OCI-LY3 (cell line): ENCODE measurements at regions not wholly inside any gene's neighbourhood (a gene's known extent, or its start where the extent isn't known, plus 50 kb on each side); places are given as distances from the start of the nearest gene placed in this dataset.
A peak's percentile ranks its signal among the peaks of the same experiment; 100 is the strongest.

Experiments
- H2AFZ ChIP-seq: fragments of 200-600, 300-600 bp; shearing (Covaris generic); 2 replicates; pipeline ENCODE4 v1.6.0; 2014; ENCODE audit warnings: antibody characterized with exemption, low read depth, low read length
- H3K27ac ChIP-seq: fragments of 200-600, 300-600 bp; sonication (generic); 2 replicates; pipeline ENCODE4 v1.5.1; 2014; ENCODE audit warnings: mild to moderate bottlenecking, low read length, moderate library complexity, mixed read lengths
- H3K27me3 ChIP-seq: fragments of 200-600, 300-600 bp; sonication (generic); 2 replicates; pipeline ENCODE4 v1.6.1; 2014; ENCODE audit warnings: low read depth, low read length, mixed read lengths
- H3K36me3 ChIP-seq: fragments of 200-600, 300-600 bp; sonication (generic); replicated peaks from 2 replicates; pipeline ENCODE3; 2014; ENCODE audit warnings: low read depth, low read length, mixed read lengths
- H3K4me1 ChIP-seq: fragments of 300-600, 200-600 bp; sonication (generic); 2 replicates; pipeline ENCODE4 v1.6.1; 2014; ENCODE audit warnings: low read length, mixed read lengths
- H3K4me2 ChIP-seq: fragments of 200-600, 300-600 bp; sonication (generic); 2 replicates; pipeline ENCODE4 v1.6.1; 2014; ENCODE audit warnings: low read length, mixed read lengths
- H3K4me3 ChIP-seq: fragments of 300-600, 200-600 bp; sonication (generic); 2 replicates; pipeline ENCODE4 v1.5.1; 2014; ENCODE audit warnings: antibody characterized with exemption, mild to moderate bottlenecking, low read length, moderate library complexity
- H3K79me2 ChIP-seq: fragments of 300-600, 200-600 bp; shearing (Covaris generic); 2 replicates; pipeline ENCODE4 v1.6.1; 2014; ENCODE audit warnings: mild to moderate bottlenecking, low read length, mixed read lengths
- H3K9ac ChIP-seq: fragments of 300-600, 200-600 bp; shearing (Covaris generic); 2 replicates; pipeline ENCODE4 v1.6.0; 2014; ENCODE audit warnings: mild to moderate bottlenecking, low read length, moderate library complexity
- H3K9me3 ChIP-seq: fragments of 200-600, 300-600 bp; shearing (Covaris generic); 2 replicates; pipeline ENCODE4 v1.6.1; 2014; ENCODE audit warnings: low read length, mixed read lengths; ENCODE audit not compliant: insufficient read depth
- H4K20me1 ChIP-seq: fragments of 200-600, 300-600 bp; sonication (generic); 2 replicates; pipeline ENCODE4 v1.6.1; 2016; ENCODE audit warnings: low read length, mixed read lengths; ENCODE audit not compliant: insufficient read depth
- EZH2phosphoT487 ChIP-seq: fragments of 200-600 bp; shearing (Covaris generic); IDR thresholded peaks from 2 replicates; pipeline ENCODE4 v1.6.1; 2018; ENCODE audit warnings: antibody characterized with exemption, mixed run types, low read depth
- TF ChIP-seq, protein P1 (sequence below): fragments of 200-600, 300-600 bp; sonication (generic); IDR thresholded peaks from 2 replicates; pipeline ENCODE4 v1.5.1; 2014; ENCODE audit warnings: antibody characterized with exemption, low read length, low read depth

DNA sequence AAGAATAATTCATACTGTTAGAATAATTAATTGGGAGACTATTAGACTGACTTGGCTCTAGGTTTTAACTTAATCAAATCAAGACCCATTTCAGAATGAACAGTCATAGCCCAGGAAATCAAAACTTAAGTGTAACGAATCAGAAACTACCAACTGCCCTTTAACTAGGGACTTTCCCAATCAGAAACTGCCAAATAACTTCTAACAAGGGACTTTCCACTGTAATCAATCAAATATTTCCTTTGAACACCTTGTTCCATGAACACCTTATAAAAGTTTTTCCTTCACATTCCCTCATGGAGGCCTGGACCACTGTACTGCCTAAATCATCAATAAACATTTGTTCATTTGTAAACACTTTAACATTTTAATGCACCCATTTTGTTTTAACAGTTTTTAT lies 1054.7 kb upstream of the TMPRSS15 start:
- Histone ChIP-seq H3K9ac (no peak overlapping the region), H3K79me2 (no peaks in the 10 kb centered on the region)

DNA sequence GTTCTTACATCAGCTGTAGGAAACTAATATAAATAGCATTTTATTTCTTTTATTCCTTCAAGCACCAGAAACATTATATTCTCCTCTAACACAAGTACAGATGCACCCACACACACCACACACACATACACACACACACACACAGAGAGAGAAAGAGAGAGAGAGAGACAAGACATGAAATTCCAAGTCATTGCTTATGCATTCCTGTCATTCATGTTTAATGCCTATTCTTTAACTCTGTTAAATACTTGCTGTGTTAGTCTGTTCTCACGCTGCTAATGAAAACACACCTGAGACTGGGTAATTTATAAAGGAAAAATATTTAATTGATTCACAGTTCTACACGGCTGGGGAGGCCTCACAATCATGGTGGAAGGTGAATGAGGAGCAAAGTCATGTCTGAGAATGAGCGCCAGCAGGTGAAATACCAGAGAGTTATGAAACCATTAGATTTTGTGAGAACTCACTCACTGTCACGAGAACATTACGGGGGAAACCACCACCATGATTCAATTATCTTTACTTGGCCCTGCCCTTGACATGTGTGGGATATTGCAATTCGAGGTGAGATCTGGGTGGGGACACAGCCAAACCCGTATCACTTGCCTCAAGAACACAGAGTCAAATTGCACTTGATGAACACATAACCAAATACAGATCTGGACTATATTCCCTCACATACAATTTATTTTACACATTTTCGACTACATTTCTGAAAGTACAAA lies 1058.1 kb upstream of the TMPRSS15 start:
- Histone ChIP-seq H3K36me3 (peaks cover 3% of the 10 kb centered on the region), H3K4me2 (peak overlapping the region; percentile 9; the same call in 1 of the 2 replicates), H3K4me3 (no peak overlapping the region), H3K9ac (no peak overlapping the region), H3K4me1 (peaks cover 15% of the 10 kb centered on the region), H3K79me2 (no peaks in the 10 kb centered on the region), H3K27me3 (no peaks in the 10 kb centered on the region), H2AFZ (peak overlapping the region; percentile 70; the same call in 1 of the 2 replicates), H3K9me3 (no peaks in the 10 kb centered on the region), H4K20me1 (no peaks in the 10 kb centered on the region), H3K27ac (no peak overlapping the region)
- no peak for TF ChIP-seq EZH2phosphoT487
- TF ChIP-seq, protein P1, sequence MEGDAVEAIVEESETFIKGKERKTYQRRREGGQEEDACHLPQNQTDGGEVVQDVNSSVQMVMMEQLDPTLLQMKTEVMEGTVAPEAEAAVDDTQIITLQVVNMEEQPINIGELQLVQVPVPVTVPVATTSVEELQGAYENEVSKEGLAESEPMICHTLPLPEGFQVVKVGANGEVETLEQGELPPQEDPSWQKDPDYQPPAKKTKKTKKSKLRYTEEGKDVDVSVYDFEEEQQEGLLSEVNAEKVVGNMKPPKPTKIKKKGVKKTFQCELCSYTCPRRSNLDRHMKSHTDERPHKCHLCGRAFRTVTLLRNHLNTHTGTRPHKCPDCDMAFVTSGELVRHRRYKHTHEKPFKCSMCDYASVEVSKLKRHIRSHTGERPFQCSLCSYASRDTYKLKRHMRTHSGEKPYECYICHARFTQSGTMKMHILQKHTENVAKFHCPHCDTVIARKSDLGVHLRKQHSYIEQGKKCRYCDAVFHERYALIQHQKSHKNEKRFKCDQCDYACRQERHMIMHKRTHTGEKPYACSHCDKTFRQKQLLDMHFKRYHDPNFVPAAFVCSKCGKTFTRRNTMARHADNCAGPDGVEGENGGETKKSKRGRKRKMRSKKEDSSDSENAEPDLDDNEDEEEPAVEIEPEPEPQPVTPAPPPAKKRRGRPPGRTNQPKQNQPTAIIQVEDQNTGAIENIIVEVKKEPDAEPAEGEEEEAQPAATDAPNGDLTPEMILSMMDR = no peak

More for the DNA sequence above, 1054.7 kb upstream of the TMPRSS15 start:
- Histone ChIP-seq H2AFZ (no peak overlapping the region), H3K4me3 (no peak overlapping the region), H3K9me3 (no peaks in the 10 kb centered on the region), H3K4me2 (no peak overlapping the region), H3K36me3 (peaks cover 3% of the 10 kb centered on the region), H3K27me3 (no peaks in the 10 kb centered on the region), H3K27ac (no peak overlapping the region), H3K4me1 (peaks cover 15% of the 10 kb centered on the region), H4K20me1 (no peaks in the 10 kb centered on the region)
- no peak for TF ChIP-seq EZH2phosphoT487
- TF ChIP-seq, protein P1 = no peak

DNA sequence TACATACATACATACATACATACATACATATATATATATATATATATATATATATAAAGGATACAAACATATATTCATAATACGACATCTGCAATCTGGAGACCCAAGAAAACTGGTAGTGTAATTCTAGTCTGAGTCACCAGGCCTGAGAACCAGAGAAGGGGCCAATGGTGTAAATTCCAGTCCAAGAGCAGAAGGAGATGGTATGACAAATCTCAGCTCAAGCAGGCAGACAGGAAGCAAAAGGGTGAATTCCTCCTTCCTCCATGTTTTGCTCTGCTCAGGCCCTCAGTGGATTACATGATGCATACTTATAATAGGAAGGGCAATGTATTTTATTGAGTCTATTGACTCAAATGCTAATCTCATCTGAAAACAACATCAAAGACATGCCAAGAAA lies 1060.4 kb upstream of the TMPRSS15 start:
- Histone ChIP-seq H4K20me1 (no peaks in the 10 kb centered on the region), H3K4me1 (peaks cover 8% of the 10 kb centered on the region; the same call in 1 of the 2 replicates), H3K27ac (no peak overlapping the region), H2AFZ (no peak overlapping the region; the same call in 1 of the 2 replicates), H3K27me3 (no peaks in the 10 kb centered on the region), H3K79me2 (no peaks in the 10 kb centered on the region), H3K9me3 (no peaks in the 10 kb centered on the region), H3K4me3 (no peak overlapping the region), H3K36me3 (peaks cover 3% of the 10 kb centered on the region), H3K9ac (no peak overlapping the region), H3K4me2 (no peak overlapping the region)
- TF ChIP-seq, protein P1 = no peak
- no peak for TF ChIP-seq EZH2phosphoT487

DNA sequence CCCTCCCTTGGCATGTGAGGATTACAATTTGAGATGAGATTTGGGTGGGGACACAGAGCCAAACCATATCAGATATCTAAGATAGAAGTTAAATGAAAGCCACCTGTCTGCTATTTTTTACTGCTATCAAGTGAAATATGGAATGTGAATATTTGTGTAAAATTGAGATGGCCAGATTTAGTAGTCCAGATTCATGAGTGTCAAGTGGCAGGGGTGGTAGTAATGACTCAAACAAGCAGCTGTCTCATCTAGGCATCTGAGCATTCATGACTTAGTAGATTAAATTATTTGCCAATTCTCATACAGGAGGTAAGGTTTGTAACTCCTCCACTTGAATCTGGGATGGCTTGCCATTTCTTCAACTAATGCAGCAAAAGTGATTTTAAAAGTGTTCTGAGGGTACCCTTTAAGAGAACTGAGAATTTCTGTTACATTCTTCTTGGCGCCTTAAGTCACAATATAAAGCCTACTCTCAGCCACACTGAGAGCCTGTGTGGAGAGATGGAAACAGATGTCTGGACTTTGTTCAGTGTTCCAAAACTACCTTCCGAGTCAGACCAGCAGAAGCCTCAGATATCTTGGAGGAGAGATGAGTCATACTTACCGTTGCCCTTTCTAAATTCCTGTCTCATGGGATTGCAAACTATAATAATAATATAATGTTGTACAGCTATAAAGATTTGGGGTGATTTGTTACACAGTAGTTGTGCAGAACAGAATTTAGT lies 1065.6 kb upstream of the TMPRSS15 start:
- H3K4me3 ChIP-seq = no peak overlapping the region
- no peak overlapping the region for H2AFZ ChIP-seq
- H3K4me2 ChIP-seq = no peak overlapping the region
- H3K27ac ChIP-seq = no peak overlapping the region
- H3K79me2 ChIP-seq = no peaks in the 10 kb centered on the region
- TF ChIP-seq, protein P1 = no peak
- TF ChIP-seq EZH2phosphoT487 = no peak
- no peaks in the 10 kb centered on the region for H3K27me3 ChIP-seq
- no peaks in the 10 kb centered on the region for H4K20me1 ChIP-seq
- H3K9ac ChIP-seq = no peak overlapping the region
- no peaks in the 10 kb centered on the region for H3K9me3 ChIP-seq
- H3K4me1 ChIP-seq = no peaks in the 10 kb centered on the region
- no peaks in the 10 kb centered on the region for H3K36me3 ChIP-seq
